ENCODE measurements at regions not wholly inside any gene's neighbourhood (a gene's known extent, or its start where the extent isn't known, plus 50 kb on each side); places are given as distances from the start of the nearest gene placed in this dataset.

DNA sequence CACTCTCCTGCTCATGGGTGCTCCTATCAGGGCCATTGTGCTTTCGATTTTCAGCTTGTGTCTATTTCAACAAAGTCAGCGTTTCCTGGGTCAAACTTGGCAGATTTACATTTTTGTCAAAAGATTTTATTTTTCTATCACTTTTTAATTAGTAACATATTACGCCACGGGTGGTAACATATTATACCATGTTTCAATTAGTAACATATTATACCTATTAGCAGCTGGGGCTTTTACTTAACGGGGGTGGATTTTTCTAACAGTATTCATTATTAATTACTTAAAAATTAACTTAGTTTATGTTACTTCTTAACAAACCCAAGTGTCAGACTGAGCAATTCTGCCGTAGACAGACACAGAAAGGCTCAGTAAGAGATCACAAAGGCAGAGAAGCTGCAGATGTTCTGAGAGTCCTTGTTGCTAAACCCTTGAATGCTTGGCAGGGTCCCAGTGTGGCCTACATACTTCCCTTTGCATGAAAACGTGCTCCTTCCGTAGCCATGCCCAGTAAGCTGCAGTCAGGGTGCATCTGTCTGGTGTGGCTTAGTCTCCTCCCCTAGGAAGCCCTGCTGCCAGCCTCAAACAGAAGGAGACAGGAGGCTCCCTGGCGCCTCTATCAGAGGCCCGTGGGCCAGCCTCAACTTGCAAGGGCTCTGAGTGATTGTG lies 263.1 kb upstream of the CXCL12 start:
- no peak overlapping the region for H3K18ac ChIP-seq (ENCODE audit: low read length)
- no peaks in the 10 kb centered on the region for H3K79me1 ChIP-seq (ENCODE audit: low read depth, low read length)
- no peak overlapping the region for H2BK5ac ChIP-seq (ENCODE audit: low read length)
- H2AK5ac ChIP-seq (ENCODE audit: low read depth, low read length): no peak overlapping the region
- no peak overlapping the region for H3K4ac ChIP-seq (ENCODE audit: low read length)
- DNase-seq (ENCODE audit: low spot score): no peak
- H3K9me3 ChIP-seq (replicated peaks in 1 of 2; ENCODE audit: control insufficient read depth in 2 of 2, insufficient read depth in 1 of 2, low read depth in 1 of 2, low read length in 2 of 2): no peaks in the 10 kb centered on the region
- no peaks in the 10 kb centered on the region for H3K36me3 ChIP-seq (replicated peaks in 1 of 2; ENCODE audit: control insufficient read depth in 2 of 2, insufficient read depth in 2 of 2, low read length in 2 of 2)
- no peak overlapping the region for H2BK12ac ChIP-seq (ENCODE audit: low read length)
- H4K91ac ChIP-seq (ENCODE audit: low read depth, low read length, poor library complexity): no peak overlapping the region
- H3K23ac ChIP-seq (ENCODE audit: low read depth, low read length, poor library complexity): no peak overlapping the region
- H3K9ac ChIP-seq (ENCODE audit: low read depth, low read length, poor library complexity): no peak overlapping the region
- no peaks in the 10 kb centered on the region for H3K27me3 ChIP-seq (ENCODE audit: control insufficient read depth in 3 of 3, insufficient read depth in 3 of 3, low read depth in 1 of 3, low read length in 3 of 3)
- H3K4me2 ChIP-seq (ENCODE audit: insufficient read depth, low read length, poor library complexity, severe bottlenecking): no peak overlapping the region
- no peak overlapping the region for H2BK15ac ChIP-seq (ENCODE audit: low read length)
- no peak overlapping the region for H4K8ac ChIP-seq (ENCODE audit: low read depth, low read length)
- no peak overlapping the region for H3K4me3 ChIP-seq (ENCODE audit: low read length in 2 of 2)
- H3K14ac ChIP-seq (ENCODE audit: low read length): no peak overlapping the region
- no peaks in the 10 kb centered on the region for H3K4me1 ChIP-seq (ENCODE audit: control insufficient read depth in 2 of 2, insufficient read depth in 1 of 2, low read depth in 1 of 2, low read length in 2 of 2)
- H3K27ac ChIP-seq (replicated peaks; ENCODE audit: low read length): no peak overlapping the region
- no peak overlapping the region for H2BK120ac ChIP-seq (ENCODE audit: low read depth, low read length)
- no CpG with 5 or more reads among the region's 10 CpGs for WGBS, 2 donors (ENCODE audit: extremely low coverage in 2 of 2, insufficient read length in 2 of 2, insufficient replicate concordance in 1 of 2)
- no peak overlapping the region for H2AFZ ChIP-seq (ENCODE audit: low read length)

DNA sequence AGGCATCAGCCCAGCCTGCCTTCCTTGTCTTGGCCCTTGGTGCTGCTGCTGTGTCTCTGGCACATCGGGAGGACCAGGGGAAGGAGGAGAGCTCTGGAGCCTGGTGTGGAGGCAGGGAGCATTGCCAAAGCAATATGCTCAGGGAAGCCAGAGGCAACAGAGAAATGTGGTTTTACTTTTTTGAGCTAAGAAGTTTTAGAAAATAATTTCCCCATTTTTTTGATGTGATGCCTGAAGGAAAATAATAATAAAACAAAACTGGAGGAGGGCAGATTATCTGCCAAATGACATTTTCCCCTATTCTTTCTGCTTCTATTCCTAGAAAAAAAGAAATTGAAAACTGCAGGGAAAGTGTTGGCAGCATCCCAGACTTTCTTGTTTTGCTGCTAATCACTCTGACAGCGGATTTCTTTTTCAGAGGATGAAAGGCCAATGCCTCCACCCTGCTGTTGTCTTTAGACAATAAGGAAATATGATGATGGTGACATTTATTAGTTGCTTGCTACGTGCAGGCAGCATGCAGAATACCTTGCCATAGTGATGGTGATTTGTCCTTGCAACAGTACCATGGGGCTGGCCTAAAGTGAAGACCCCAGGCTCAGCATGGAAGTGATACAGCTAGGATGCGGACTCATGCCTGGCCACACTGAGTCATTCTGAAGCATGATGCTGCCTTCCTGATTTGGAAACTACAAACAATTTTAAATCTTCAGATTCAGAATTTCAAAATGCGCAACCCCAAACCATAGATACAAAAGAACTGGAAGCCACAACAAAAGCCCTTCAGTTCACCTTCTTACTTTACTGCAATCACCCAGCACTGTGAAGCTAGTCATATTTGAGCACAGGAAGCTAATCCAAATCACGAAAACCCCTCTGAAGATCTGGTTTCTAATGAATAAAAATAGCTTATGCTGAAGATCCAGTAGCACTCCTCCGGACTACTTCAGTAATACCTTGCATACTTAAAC lies 260.2 kb upstream of the TMEM72 start:
- Histone ChIP-seq H3K14ac (ENCODE audit: low read length) (no peak overlapping the region), H3K18ac (ENCODE audit: low read length) (no peak overlapping the region), H4K91ac (ENCODE audit: low read depth, low read length, poor library complexity) (no peak overlapping the region), H3K4ac (ENCODE audit: low read length) (no peak overlapping the region), H3K9ac (ENCODE audit: low read depth, low read length, poor library complexity) (no peak overlapping the region), H3K4me1 (ENCODE audit: control insufficient read depth in 2 of 2, insufficient read depth in 1 of 2, low read depth in 1 of 2, low read length in 2 of 2) (no peaks in the 10 kb centered on the region), H3K23ac (ENCODE audit: low read depth, low read length, poor library complexity) (no peak overlapping the region), H3K4me2 (ENCODE audit: insufficient read depth, low read length, poor library complexity, severe bottlenecking) (no peak overlapping the region), H3K9me3 (replicated peaks in 1 of 2; ENCODE audit: control insufficient read depth in 2 of 2, insufficient read depth in 1 of 2, low read depth in 1 of 2, low read length in 2 of 2) (no peaks in the 10 kb centered on the region), H3K27me3 (ENCODE audit: control insufficient read depth in 3 of 3, insufficient read depth in 3 of 3, low read depth in 1 of 3, low read length in 3 of 3) (no peaks in the 10 kb centered on the region), H2BK120ac (ENCODE audit: low read depth, low read length) (no peak overlapping the region), H3K36me3 (replicated peaks in 1 of 2; ENCODE audit: control insufficient read depth in 2 of 2, insufficient read depth in 2 of 2, low read length in 2 of 2) (no peaks in the 10 kb centered on the region), H2BK15ac (ENCODE audit: low read length) (no peak overlapping the region), H3K27ac (replicated peaks; ENCODE audit: low read length) (no peak overlapping the region), H3K79me1 (ENCODE audit: low read depth, low read length) (no peaks in the 10 kb centered on the region), H2BK5ac (ENCODE audit: low read length) (no peak overlapping the region), H2AK5ac (ENCODE audit: low read depth, low read length) (no peak overlapping the region), H4K8ac (ENCODE audit: low read depth, low read length) (no peak overlapping the region), H3K4me3 (ENCODE audit: low read length in 2 of 2) (no peak overlapping the region), H2AFZ (ENCODE audit: low read length) (no peak overlapping the region), H2BK12ac (ENCODE audit: low read length) (no peak overlapping the region)
- no CpG with 5 or more reads among the region's 7 CpGs for WGBS, 2 donors (ENCODE audit: extremely low coverage in 2 of 2, insufficient read length in 2 of 2, insufficient replicate concordance in 1 of 2)
- no peak for DNase-seq (ENCODE audit: low spot score)

DNA sequence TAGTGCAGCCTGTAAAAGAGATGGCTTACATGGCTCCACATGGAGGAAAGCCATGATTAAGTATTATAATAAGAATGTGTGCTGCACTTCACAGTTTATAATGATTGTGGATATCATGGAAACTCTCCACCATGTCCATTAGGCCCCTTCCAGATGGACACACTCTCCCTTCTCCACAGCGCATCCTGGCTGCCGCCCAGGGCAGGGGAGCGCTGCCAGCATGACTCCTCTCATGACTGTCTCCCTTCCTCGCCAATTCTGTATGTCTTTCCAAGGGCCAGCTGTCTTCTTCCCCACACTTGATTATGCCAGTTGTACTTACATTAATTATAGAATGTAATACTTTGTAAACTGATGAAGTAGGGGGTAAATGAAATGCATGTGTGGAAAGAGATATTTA lies 259.3 kb upstream of the TMEM72 start:
- H3K36me3 ChIP-seq (replicated peaks in 1 of 2; ENCODE audit: control insufficient read depth in 2 of 2, insufficient read depth in 2 of 2, low read length in 2 of 2): no peaks in the 10 kb centered on the region

DNA sequence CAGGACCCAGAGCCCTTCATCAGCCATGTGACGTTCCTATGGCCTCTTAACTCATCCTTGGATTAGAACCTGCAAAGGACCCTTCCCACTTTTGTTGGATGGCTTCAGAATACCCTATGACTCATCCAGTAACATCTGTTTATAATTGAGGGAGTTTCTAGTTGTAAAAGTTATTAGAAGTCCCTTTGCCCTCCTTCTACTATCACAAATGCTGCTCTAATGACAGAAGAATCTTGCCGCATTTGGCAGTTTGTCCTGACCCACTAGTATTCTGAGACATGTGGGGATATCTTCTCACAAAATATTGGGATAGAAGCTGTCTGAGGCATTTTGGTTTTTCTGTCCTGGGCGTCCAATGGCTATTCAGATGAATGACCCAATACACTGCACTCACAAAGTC lies 251.8 kb upstream of the TMEM72 start:
- no peaks in the 10 kb centered on the region for H3K27me3 ChIP-seq (ENCODE audit: control insufficient read depth in 3 of 3, insufficient read depth in 3 of 3, low read depth in 1 of 3, low read length in 3 of 3)
- no peak overlapping the region for H3K18ac ChIP-seq (ENCODE audit: low read length)
- H2BK12ac ChIP-seq (ENCODE audit: low read length): no peak overlapping the region
- H3K4me2 ChIP-seq (ENCODE audit: insufficient read depth, low read length, poor library complexity, severe bottlenecking): no peak overlapping the region
- no peak overlapping the region for H2AFZ ChIP-seq (ENCODE audit: low read length)
- no peak for DNase-seq (ENCODE audit: low spot score)
- H3K79me1 ChIP-seq (ENCODE audit: low read depth, low read length): no peaks in the 10 kb centered on the region
- no peaks in the 10 kb centered on the region for H3K9me3 ChIP-seq (replicated peaks in 1 of 2; ENCODE audit: control insufficient read depth in 2 of 2, insufficient read depth in 1 of 2, low read depth in 1 of 2, low read length in 2 of 2)
- no peak overlapping the region for H3K27ac ChIP-seq (replicated peaks; ENCODE audit: low read length)
- no peaks in the 10 kb centered on the region for H3K36me3 ChIP-seq (replicated peaks in 1 of 2; ENCODE audit: control insufficient read depth in 2 of 2, insufficient read depth in 2 of 2, low read length in 2 of 2)
- H3K4me1 ChIP-seq (ENCODE audit: control insufficient read depth in 2 of 2, insufficient read depth in 1 of 2, low read depth in 1 of 2, low read length in 2 of 2): no peaks in the 10 kb centered on the region
- no peak overlapping the region for H3K23ac ChIP-seq (ENCODE audit: low read depth, low read length, poor library complexity)
- WGBS, 2 donors (ENCODE audit: extremely low coverage in 2 of 2, insufficient read length in 2 of 2, insufficient replicate concordance in 1 of 2): no CpG with 5 or more reads among the region's 3 CpGs
- H3K4ac ChIP-seq (ENCODE audit: low read length): no peak overlapping the region
- no peak overlapping the region for H4K91ac ChIP-seq (ENCODE audit: low read depth, low read length, poor library complexity)
- no peak overlapping the region for H3K14ac ChIP-seq (ENCODE audit: low read length)
- H4K8ac ChIP-seq (ENCODE audit: low read depth, low read length): no peak overlapping the region
- H2BK120ac ChIP-seq (ENCODE audit: low read depth, low read length): no peak overlapping the region
- no peak overlapping the region for H2AK5ac ChIP-seq (ENCODE audit: low read depth, low read length)
- no peak overlapping the region for H3K9ac ChIP-seq (ENCODE audit: low read depth, low read length, poor library complexity)
- no peak overlapping the region for H2BK5ac ChIP-seq (ENCODE audit: low read length)
- no peak overlapping the region for H2BK15ac ChIP-seq (ENCODE audit: low read length)
- H3K4me3 ChIP-seq (ENCODE audit: low read length in 2 of 2): no peak overlapping the region

More for the DNA sequence above, 259.3 kb upstream of the TMEM72 start:
- Histone ChIP-seq H3K14ac (ENCODE audit: low read length) (no peak overlapping the region), H2AFZ (ENCODE audit: low read length) (no peak overlapping the region), H3K23ac (ENCODE audit: low read depth, low read length, poor library complexity) (no peak overlapping the region), H2AK5ac (ENCODE audit: low read depth, low read length) (no peak overlapping the region), H2BK12ac (ENCODE audit: low read length) (no peak overlapping the region), H4K91ac (ENCODE audit: low read depth, low read length, poor library complexity) (no peak overlapping the region), H3K4me3 (ENCODE audit: low read length in 2 of 2) (no peak overlapping the region), H4K8ac (ENCODE audit: low read depth, low read length) (no peak overlapping the region), H2BK15ac (ENCODE audit: low read length) (no peak overlapping the region), H3K27ac (replicated peaks; ENCODE audit: low read length) (no peak overlapping the region), H2BK5ac (ENCODE audit: low read length) (no peak overlapping the region), H3K4me1 (ENCODE audit: control insufficient read depth in 2 of 2, insufficient read depth in 1 of 2, low read depth in 1 of 2, low read length in 2 of 2) (no peaks in the 10 kb centered on the region), H3K9me3 (replicated peaks in 1 of 2; ENCODE audit: control insufficient read depth in 2 of 2, insufficient read depth in 1 of 2, low read depth in 1 of 2, low read length in 2 of 2) (no peaks in the 10 kb centered on the region), H3K4me2 (ENCODE audit: insufficient read depth, low read length, poor library complexity, severe bottlenecking) (no peak overlapping the region), H3K9ac (ENCODE audit: low read depth, low read length, poor library complexity) (no peak overlapping the region), H3K79me1 (ENCODE audit: low read depth, low read length) (no peaks in the 10 kb centered on the region), H3K4ac (ENCODE audit: low read length) (no peak overlapping the region), H2BK120ac (ENCODE audit: low read depth, low read length) (no peak overlapping the region), H3K18ac (ENCODE audit: low read length) (no peak overlapping the region), H3K27me3 (ENCODE audit: control insufficient read depth in 3 of 3, insufficient read depth in 3 of 3, low read depth in 1 of 3, low read length in 3 of 3) (no peaks in the 10 kb centered on the region)
- no CpG with 5 or more reads among the region's 4 CpGs for WGBS, 2 donors (ENCODE audit: extremely low coverage in 2 of 2, insufficient read length in 2 of 2, insufficient replicate concordance in 1 of 2)
- no peak for DNase-seq (ENCODE audit: low spot score)

Data from neuronal stem cell (in vitro differentiated cells).